ENCODE measurements at regions not wholly inside any gene's neighbourhood (a gene's known extent, or its start where the extent isn't known, plus 50 kb on each side); places are given as distances from the start of the nearest gene placed in this dataset.

- no peak for TF ChIP-seq FOXP1 (IDR thresholded peaks at IDR 0.05)
- TF ChIP-seq FOXP1 (CRISPR knock-in tag; IDR thresholded peaks at IDR 0.05), result no peak
- TF ChIP-seq BCL6 (CRISPR knock-in tag; IDR thresholded peaks at IDR 0.05), result no peak
- TF ChIP-seq IRX3 (CRISPR knock-in tag; IDR thresholded peaks at IDR 0.05; ENCODE audit: borderline replicate concordance, low read depth), result no peak
- no peak for TF ChIP-seq ZNF747 (CRISPR knock-in tag; IDR thresholded peaks at IDR 0.05; ENCODE audit: borderline replicate concordance)
These were observed 118.7 kb downstream of the FAT4 start for GRCh38 chr4:125433453-125433852.
